BLaER1 (cell line): ENCODE measurements at regions not wholly inside any gene's neighbourhood (a gene's known extent, or its start where the extent isn't known, plus 50 kb on each side); places are given as distances from the start of the nearest gene placed in this dataset.

Experiments
- H3K27ac ChIP-seq: shearing (Covaris generic); formaldehyde crosslinking; 2 replicates; pipeline ENCODE4 v1.8.1; 2022
- H3K27me3 ChIP-seq: shearing (Covaris generic); formaldehyde crosslinking; 2 replicates; pipeline ENCODE4 v1.8.1; 2022
- H3K36me3 ChIP-seq: shearing (Covaris generic); formaldehyde crosslinking; 2 replicates; pipeline ENCODE4 v1.8.1; 2022
- H3K4me1 ChIP-seq: shearing (Covaris generic); formaldehyde crosslinking; 2 replicates; pipeline ENCODE4 v1.8.1; 2022
- H3K4me2 ChIP-seq: shearing (Covaris generic); formaldehyde crosslinking; 2 replicates; pipeline ENCODE4 v1.8.1; 2022
- H3K4me3 ChIP-seq: shearing (Covaris generic); formaldehyde crosslinking; 2 replicates; pipeline ENCODE4 v1.8.1; 2022
- H3K9ac ChIP-seq: shearing (Covaris generic); formaldehyde crosslinking; 2 replicates; pipeline ENCODE4 v1.8.1; 2022
- H3K9me3 ChIP-seq: shearing (Covaris generic); formaldehyde crosslinking; 2 replicates; pipeline ENCODE4 v1.8.1; 2022
- H4K20me1 ChIP-seq: shearing (Covaris generic); formaldehyde crosslinking; 2 replicates; pipeline ENCODE4 v1.8.1; 2022
- Cebpa-rat ChIP-seq: shearing (Covaris generic); IDR thresholded peaks from 2 replicates; pipeline ENCODE4 v1.8.1; 2022

DNA sequence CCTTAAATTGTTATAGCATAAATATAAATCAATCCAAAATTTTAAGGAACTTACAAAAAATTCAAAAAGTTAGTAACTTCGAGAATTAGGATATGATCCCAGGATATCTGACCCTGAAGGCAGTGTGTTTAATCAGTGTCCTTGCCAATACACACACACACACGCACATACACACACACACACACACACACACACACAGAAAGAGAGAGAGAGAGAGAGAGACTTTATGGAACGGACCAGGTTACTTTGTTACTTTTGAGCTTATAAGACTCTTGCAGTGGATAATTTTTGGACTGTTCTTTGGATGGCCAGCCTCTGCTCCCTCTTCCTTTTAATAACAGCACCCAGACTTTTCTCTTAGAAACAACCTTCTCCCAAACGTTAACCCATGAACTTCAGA is 322.9 kb downstream of the NFIB start:
- Histone ChIP-seq H4K20me1 (no peaks in the 10 kb centered on the region), H3K36me3 (no peaks in the 10 kb centered on the region), H3K9ac (no peak overlapping the region), H3K4me3 (no peak overlapping the region), H3K27ac (no peak overlapping the region), H3K4me2 (no peak overlapping the region), H3K9me3 (peaks cover 13% of the 10 kb centered on the region), H3K4me1 (no peaks in the 10 kb centered on the region), H3K27me3 (no peaks in the 10 kb centered on the region)
- TF ChIP-seq Cebpa-rat: no peak

GRCh38 chr9:13990331-13990730 is 323.6 kb downstream of the NFIB start:
- Histone ChIP-seq H3K9me3 (peaks cover 14% of the 10 kb centered on the region), H3K9ac (no peak overlapping the region), H3K27me3 (no peaks in the 10 kb centered on the region), H4K20me1 (no peaks in the 10 kb centered on the region), H3K4me3 (no peak overlapping the region), H3K27ac (no peak overlapping the region), H3K4me2 (no peak overlapping the region), H3K4me1 (no peaks in the 10 kb centered on the region), H3K36me3 (no peaks in the 10 kb centered on the region)
- no peak for TF ChIP-seq Cebpa-rat

DNA sequence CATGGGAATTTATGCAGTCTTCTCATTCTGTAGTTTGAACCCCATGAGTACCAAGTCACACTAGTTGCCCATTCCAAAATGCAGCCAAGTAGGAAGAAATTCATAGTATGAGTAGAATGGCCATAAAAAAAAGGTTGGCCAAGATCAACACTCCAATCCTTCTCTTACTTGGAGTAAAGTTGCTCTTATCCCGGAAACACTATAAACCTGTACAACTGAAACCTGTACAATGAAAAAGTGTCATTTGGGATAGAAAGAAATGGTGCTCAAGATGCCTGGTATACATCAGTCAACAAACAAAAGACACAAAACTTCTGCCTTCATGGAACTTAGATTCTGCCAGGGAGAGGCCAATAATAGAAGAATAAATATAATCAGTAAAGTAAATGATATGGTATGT is 325.0 kb downstream of the NFIB start:
- Histone ChIP-seq H3K27ac (no peak overlapping the region), H3K36me3 (no peaks in the 10 kb centered on the region), H3K27me3 (no peaks in the 10 kb centered on the region), H3K4me3 (no peak overlapping the region), H3K4me1 (no peaks in the 10 kb centered on the region), H3K4me2 (no peak overlapping the region), H3K9ac (no peak overlapping the region), H4K20me1 (no peaks in the 10 kb centered on the region), H3K9me3 (peaks cover 13% of the 10 kb centered on the region)
- no peak for TF ChIP-seq Cebpa-rat

- Histone ChIP-seq H3K4me2 (no peak overlapping the region), H3K36me3 (no peaks in the 10 kb centered on the region), H3K4me3 (no peak overlapping the region), H3K4me1 (0 out of 2 replicates have a peak, but pooled peaks cover 7% of the 10 kb centered on the region), H3K27me3 (no peaks in the 10 kb centered on the region), H3K27ac (no peak overlapping the region), H4K20me1 (no peaks in the 10 kb centered on the region), H3K9ac (no peak overlapping the region), H3K9me3 (peaks cover 13% of the 10 kb centered on the region)
- no peak for TF ChIP-seq Cebpa-rat
Observed at GRCh38 chr9:13983607-13984006, 330.3 kb downstream of the NFIB start.

- H3K9me3 ChIP-seq: peaks cover 4% of the 10 kb centered on the region; the same call in 1 of the 2 replicates
- H3K4me2 ChIP-seq: no peak overlapping the region
- peaks cover 26% of the 10 kb centered on the region for H3K4me1 ChIP-seq
- H3K27me3 ChIP-seq: no peaks in the 10 kb centered on the region
- H4K20me1 ChIP-seq: no peaks in the 10 kb centered on the region
- H3K36me3 ChIP-seq: no peaks in the 10 kb centered on the region
- no peak overlapping the region for H3K9ac ChIP-seq
- TF ChIP-seq Cebpa-rat: no peak
- H3K27ac ChIP-seq: no peak overlapping the region
- H3K4me3 ChIP-seq: no peak overlapping the region
Observed at GRCh38 chr9:13979941-13980318, 334.0 kb downstream of the NFIB start.

DNA sequence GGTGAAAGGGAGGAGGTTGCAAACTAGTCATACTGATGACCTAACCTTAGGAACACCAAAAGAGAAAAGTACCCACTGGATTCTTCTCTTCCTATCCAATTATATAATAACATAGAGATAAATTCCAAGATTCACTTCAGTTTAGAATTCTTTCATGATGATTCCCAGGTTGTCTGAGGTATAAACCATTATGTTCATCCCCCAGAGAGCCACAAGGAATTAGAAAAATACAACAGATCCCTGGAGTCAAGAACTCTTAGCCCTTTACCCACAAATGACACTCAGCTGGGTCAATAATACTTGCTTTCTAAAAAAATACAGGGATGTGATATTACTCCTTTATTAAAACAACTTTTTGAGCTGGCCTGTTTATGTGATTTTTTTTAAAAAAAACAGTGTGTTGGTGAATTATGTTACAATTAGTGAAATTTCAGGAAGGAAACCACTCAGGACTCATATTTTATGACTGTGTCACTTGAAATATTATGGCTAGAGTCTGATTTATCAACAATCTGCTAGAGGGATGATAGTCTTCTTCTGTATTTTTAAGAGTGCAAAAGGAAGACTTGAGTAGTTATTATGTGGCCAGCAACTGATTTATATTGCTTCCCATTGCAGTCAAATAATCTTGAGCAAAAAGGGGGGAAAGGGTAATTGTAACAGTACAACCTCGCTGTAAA is 338.2 kb downstream of the NFIB start:
- TF ChIP-seq Cebpa-rat: no peak

GRCh38 chr9:13974891-13975290 is 339.1 kb downstream of the NFIB start:
- Histone ChIP-seq H3K4me2 (peak overlapping the region; percentile 55), H3K27me3 (no peaks in the 10 kb centered on the region), H3K4me3 (no peak overlapping the region), H3K9ac (no peak overlapping the region), H4K20me1 (no peaks in the 10 kb centered on the region), H3K9me3 (no peaks in the 10 kb centered on the region), H3K36me3 (no peaks in the 10 kb centered on the region), H3K4me1 (peaks cover 61% of the 10 kb centered on the region), H3K27ac (no peak overlapping the region)
- no peak for TF ChIP-seq Cebpa-rat

More for the DNA sequence above, 338.2 kb downstream of the NFIB start:
- Histone ChIP-seq H3K36me3 (no peaks in the 10 kb centered on the region), H4K20me1 (no peaks in the 10 kb centered on the region), H3K27ac (no peak overlapping the region), H3K4me2 (peak overlapping the region; percentile 55), H3K9ac (no peak overlapping the region), H3K4me3 (no peak overlapping the region), H3K27me3 (no peaks in the 10 kb centered on the region), H3K9me3 (no peaks in the 10 kb centered on the region), H3K4me1 (peaks cover 61% of the 10 kb centered on the region)

DNA sequence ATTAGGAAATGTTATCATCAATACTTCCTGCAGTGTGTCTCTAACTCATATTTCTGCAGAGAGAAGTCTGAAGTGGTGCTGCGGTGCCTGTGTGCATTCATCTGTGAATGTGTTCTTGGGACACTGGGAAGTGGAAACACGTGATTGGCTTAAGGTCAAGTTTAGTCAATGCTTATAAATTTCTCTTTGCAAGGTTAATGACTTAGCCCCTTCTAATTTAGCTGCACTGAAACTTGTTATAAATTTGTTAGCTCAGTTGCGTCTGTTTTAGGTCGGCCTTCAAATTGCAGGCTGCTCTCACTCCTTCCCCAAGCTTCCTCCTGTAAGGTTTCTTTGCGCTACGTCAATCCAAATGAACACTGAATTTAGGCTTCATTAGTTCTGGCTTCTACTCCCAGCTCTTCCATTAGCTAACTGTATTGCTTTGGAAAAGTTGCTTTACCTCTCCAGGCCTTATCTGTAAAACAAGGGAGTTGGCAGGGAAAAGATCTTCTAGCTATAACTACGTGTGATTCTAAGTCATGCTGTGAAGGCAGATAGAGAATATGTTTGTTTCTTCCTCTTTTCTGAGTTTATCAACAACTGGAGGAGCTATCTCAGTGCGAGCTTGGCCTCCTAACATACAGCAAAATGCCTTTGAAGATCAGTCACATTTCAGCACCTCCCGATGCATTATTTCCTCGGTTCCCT is 341.8 kb downstream of the NFIB start:
- Histone ChIP-seq H3K27me3 (no peaks in the 10 kb centered on the region), H3K4me1 (peaks cover 77% of the 10 kb centered on the region), H3K9me3 (no peaks in the 10 kb centered on the region), H4K20me1 (no peaks in the 10 kb centered on the region), H3K36me3 (no peaks in the 10 kb centered on the region), H3K9ac (no peak overlapping the region), H3K27ac (no peak overlapping the region), H3K4me3 (no peak overlapping the region), H3K4me2 (peak overlapping the region; percentile 60)
- TF ChIP-seq Cebpa-rat: no peak

- H3K4me3 ChIP-seq: no peak overlapping the region
- H3K9ac ChIP-seq: no peak overlapping the region
- H3K4me2 ChIP-seq: peak overlapping the region; percentile 60
- H3K36me3 ChIP-seq: no peaks in the 10 kb centered on the region
- no peaks in the 10 kb centered on the region for H4K20me1 ChIP-seq
- no peaks in the 10 kb centered on the region for H3K27me3 ChIP-seq
- no peak overlapping the region for H3K27ac ChIP-seq
- no peak for TF ChIP-seq Cebpa-rat
- H3K9me3 ChIP-seq: no peaks in the 10 kb centered on the region
- peaks cover 80% of the 10 kb centered on the region for H3K4me1 ChIP-seq
Observed at GRCh38 chr9:13971415-13971814, 342.5 kb downstream of the NFIB start.

DNA sequence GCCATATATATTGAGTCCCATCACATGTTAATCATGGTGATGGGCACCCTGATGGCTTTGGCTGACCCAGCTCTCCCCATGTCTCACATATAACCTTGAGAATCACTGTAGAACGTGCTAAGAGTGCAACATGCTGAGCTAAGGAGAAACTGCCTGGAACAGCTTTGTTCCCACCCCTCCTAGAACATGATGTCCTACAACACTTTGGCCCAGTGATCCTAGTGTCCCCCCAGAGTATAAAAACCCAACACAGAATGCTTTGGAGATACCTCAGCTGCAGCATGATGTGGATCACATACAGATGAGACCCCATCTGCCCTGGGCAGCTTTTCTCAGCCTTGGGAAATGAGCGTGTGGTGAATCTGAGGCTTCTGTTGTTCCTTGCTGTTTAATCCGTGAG is 343.5 kb downstream of the NFIB start:
- Histone ChIP-seq H3K9ac (no peak overlapping the region), H3K9me3 (no peaks in the 10 kb centered on the region), H3K27ac (no peak overlapping the region), H4K20me1 (no peaks in the 10 kb centered on the region), H3K36me3 (no peaks in the 10 kb centered on the region), H3K4me2 (no peak overlapping the region), H3K4me1 (peaks cover 76% of the 10 kb centered on the region), H3K27me3 (no peaks in the 10 kb centered on the region), H3K4me3 (no peak overlapping the region)
- TF ChIP-seq Cebpa-rat: no peak
